DND-41 (cell line): ENCODE measurements at regions not wholly inside any gene's neighbourhood (a gene's known extent, or its start where the extent isn't known, plus 50 kb on each side); places are given as distances from the start of the nearest gene placed in this dataset.

Source experiments
- ATAC-seq: fragments of 200-7000 bp; cut with Tn5 transposase; 3 replicates; pipeline ENCODE4 v1.9.1; 2021; ENCODE audit warnings: low read depth; ENCODE audit not compliant: insufficient read depth
- DNase-seq: peaks from one replicate; pipeline ENCODE4 v3.0.0-alpha.2; 2020
- H2AFZ ChIP-seq: 2 replicates; pipeline ENCODE4 v1.6.0; 2012; ENCODE audit warnings: low read depth, low read length
- H3K27ac ChIP-seq: 2 replicates; pipeline ENCODE4 v1.5.1; 2012; ENCODE audit warnings: low read length, inconsistent platforms
- H3K27me3 ChIP-seq: fragments of 200-600 bp; sonication (generic); 2 replicates; pipeline ENCODE4 v1.6.0; 2012; ENCODE audit warnings: low read length, mild to moderate bottlenecking, inconsistent platforms; ENCODE audit not compliant: insufficient read depth, poor library complexity
- H3K36me3 ChIP-seq: 2 replicates; pipeline ENCODE4 v1.5.1; 2012; ENCODE audit warnings: low read length, inconsistent platforms; ENCODE audit not compliant: insufficient read depth
- H3K4me1 ChIP-seq: 2 replicates; pipeline ENCODE4 v1.5.1; 2012; ENCODE audit warnings: mild to moderate bottlenecking, low read length; ENCODE audit not compliant: insufficient read depth
- H3K4me2 ChIP-seq: 2 replicates; pipeline ENCODE4 v1.6.0; 2012; ENCODE audit warnings: mild to moderate bottlenecking, moderate library complexity, low read length, inconsistent platforms; ENCODE audit not compliant: insufficient read depth
- H3K4me3 ChIP-seq, 2 experiments: fragments of 200-600 bp in 1 of 2; shearing (Covaris generic) in 1 of 2; 2 replicates each; pipeline ENCODE4 v1.5.1; 2012 to 2016; ENCODE audit warnings: inconsistent platforms in 2 of 2, low read length in 2 of 2, mild to moderate bottlenecking in 2 of 2, low read depth in 1 of 2, moderate library complexity in 1 of 2
- H3K79me2 ChIP-seq: 2 replicates; pipeline ENCODE4 v1.6.0; 2012; ENCODE audit warnings: low read length, inconsistent platforms; ENCODE audit not compliant: insufficient read depth
- H3K9ac ChIP-seq: 2 replicates; pipeline ENCODE4 v1.6.0; 2012; ENCODE audit warnings: low read depth, mild to moderate bottlenecking, inconsistent platforms, low read length, moderate library complexity
- H3K9me3 ChIP-seq: 2 replicates; pipeline ENCODE4 v1.5.1; 2012; ENCODE audit warnings: low read length, moderate library complexity, mild to moderate bottlenecking, inconsistent platforms; ENCODE audit not compliant: insufficient read depth, severe bottlenecking
- H4K20me1 ChIP-seq: 2 replicates; pipeline ENCODE4 v1.6.0; 2012; ENCODE audit warnings: low read length; ENCODE audit not compliant: insufficient read depth
- EZH2 ChIP-seq: IDR thresholded peaks from 3 replicates; pipeline ENCODE4 v1.6.1; 2012; ENCODE audit warnings: borderline replicate concordance, low read depth, mild to moderate bottlenecking, moderate library complexity, low read length, inconsistent platforms; ENCODE audit not compliant: severe bottlenecking
- TF ChIP-seq, protein P1 (sequence below): IDR thresholded peaks from 2 replicates; pipeline ENCODE4 v1.5.1; 2012; ENCODE audit warnings: borderline replicate concordance, low read length, moderate library complexity, mild to moderate bottlenecking; ENCODE audit not compliant: poor library complexity, severe bottlenecking; ENCODE audit errors: extremely low read depth

- H4K20me1 ChIP-seq, result no peaks in the 10 kb centered on the region
- H3K4me1 ChIP-seq, result no peaks in the 10 kb centered on the region
- DNase-seq, result no peak
- no peak overlapping the region for H3K4me3 ChIP-seq
- H3K4me2 ChIP-seq, result no peak overlapping the region
- ATAC-seq, result no peak
- no peaks in the 10 kb centered on the region for H3K27me3 ChIP-seq
- H3K36me3 ChIP-seq, result no peaks in the 10 kb centered on the region
- TF ChIP-seq, protein P1, sequence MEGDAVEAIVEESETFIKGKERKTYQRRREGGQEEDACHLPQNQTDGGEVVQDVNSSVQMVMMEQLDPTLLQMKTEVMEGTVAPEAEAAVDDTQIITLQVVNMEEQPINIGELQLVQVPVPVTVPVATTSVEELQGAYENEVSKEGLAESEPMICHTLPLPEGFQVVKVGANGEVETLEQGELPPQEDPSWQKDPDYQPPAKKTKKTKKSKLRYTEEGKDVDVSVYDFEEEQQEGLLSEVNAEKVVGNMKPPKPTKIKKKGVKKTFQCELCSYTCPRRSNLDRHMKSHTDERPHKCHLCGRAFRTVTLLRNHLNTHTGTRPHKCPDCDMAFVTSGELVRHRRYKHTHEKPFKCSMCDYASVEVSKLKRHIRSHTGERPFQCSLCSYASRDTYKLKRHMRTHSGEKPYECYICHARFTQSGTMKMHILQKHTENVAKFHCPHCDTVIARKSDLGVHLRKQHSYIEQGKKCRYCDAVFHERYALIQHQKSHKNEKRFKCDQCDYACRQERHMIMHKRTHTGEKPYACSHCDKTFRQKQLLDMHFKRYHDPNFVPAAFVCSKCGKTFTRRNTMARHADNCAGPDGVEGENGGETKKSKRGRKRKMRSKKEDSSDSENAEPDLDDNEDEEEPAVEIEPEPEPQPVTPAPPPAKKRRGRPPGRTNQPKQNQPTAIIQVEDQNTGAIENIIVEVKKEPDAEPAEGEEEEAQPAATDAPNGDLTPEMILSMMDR, result no peak
- TF ChIP-seq EZH2, result no peak
- no peaks in the 10 kb centered on the region for H3K9me3 ChIP-seq
- no peaks in the 10 kb centered on the region for H3K79me2 ChIP-seq
- H2AFZ ChIP-seq, result no peak overlapping the region
- H3K9ac ChIP-seq, result no peak overlapping the region
- no peak overlapping the region for H3K27ac ChIP-seq
Observed at GRCh38 chr7:47217086-47217485, 364.8 kb downstream of the TNS3 start.

DNA sequence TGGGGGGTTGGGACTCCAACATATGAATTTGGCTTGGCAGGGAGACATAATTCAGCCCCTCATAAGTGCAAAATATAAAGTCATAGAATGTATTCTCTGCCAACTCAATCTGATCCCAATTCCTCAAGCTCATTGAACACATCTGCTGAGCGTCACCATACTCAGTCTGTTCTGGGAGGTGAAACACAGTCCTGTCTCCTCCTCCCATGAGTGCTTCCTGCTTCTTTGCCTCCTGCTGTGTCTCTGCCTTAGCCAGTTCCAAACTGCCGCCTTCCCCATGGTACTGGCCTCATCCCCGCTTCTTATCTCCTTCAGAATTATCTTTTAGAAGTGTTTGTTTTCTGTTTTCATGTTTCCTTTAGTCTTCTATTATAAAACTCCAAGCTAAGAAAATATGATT lies 365.5 kb downstream of the TNS3 start:
- Histone ChIP-seq H3K36me3 (no peaks in the 10 kb centered on the region), H4K20me1 (no peaks in the 10 kb centered on the region), H3K27me3 (no peaks in the 10 kb centered on the region), H3K4me3 (no peak overlapping the region), H2AFZ (no peak overlapping the region), H3K27ac (no peak overlapping the region), H3K9me3 (no peaks in the 10 kb centered on the region), H3K4me2 (no peak overlapping the region), H3K4me1 (no peaks in the 10 kb centered on the region), H3K9ac (no peak overlapping the region), H3K79me2 (no peaks in the 10 kb centered on the region)
- ATAC-seq (no peak), DNase-seq (no peak)
- TF ChIP-seq EZH2, result no peak
- TF ChIP-seq, protein P1, result no peak

DNA sequence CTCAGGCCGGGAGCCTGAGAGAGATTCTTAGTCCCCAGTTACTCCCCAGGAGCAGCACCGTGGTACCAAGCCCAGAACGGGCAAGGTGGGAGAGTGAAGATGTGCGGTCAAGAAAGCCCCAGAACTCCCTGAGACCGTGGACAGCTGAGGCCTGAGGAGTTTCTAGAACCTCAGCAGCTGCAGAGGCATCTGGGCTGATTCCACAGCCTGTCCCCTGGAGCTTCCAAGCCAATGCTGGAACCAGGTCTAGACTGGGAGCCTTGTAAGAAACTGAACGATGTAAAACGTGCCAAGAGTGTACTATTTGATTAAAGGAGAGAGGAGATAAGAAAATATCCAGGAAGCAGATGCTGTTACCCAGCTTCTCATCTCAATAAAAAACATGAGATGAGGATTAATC lies 366.3 kb downstream of the TNS3 start:
- Histone ChIP-seq H3K9ac (no peak overlapping the region), H3K4me3 (no peak overlapping the region), H3K27ac (no peak overlapping the region), H3K9me3 (no peaks in the 10 kb centered on the region), H3K79me2 (no peaks in the 10 kb centered on the region), H3K27me3 (no peaks in the 10 kb centered on the region), H3K36me3 (no peaks in the 10 kb centered on the region), H3K4me2 (no peak overlapping the region), H4K20me1 (no peaks in the 10 kb centered on the region), H2AFZ (no peak overlapping the region), H3K4me1 (no peaks in the 10 kb centered on the region)
- TF ChIP-seq EZH2, result no peak
- TF ChIP-seq, protein P1, result no peak
- DNase-seq (no peak), ATAC-seq (no peak)

- no peak overlapping the region for H3K27ac ChIP-seq
- H3K9me3 ChIP-seq, result no peaks in the 10 kb centered on the region
- H3K4me2 ChIP-seq, result no peak overlapping the region
- H3K79me2 ChIP-seq, result no peaks in the 10 kb centered on the region
- no peaks in the 10 kb centered on the region for H4K20me1 ChIP-seq
- H3K36me3 ChIP-seq, result no peaks in the 10 kb centered on the region
- ATAC-seq (no peak), DNase-seq (no peak)
- H3K9ac ChIP-seq, result no peak overlapping the region
- H2AFZ ChIP-seq, result no peak overlapping the region
- H3K4me1 ChIP-seq, result no peaks in the 10 kb centered on the region
- H3K4me3 ChIP-seq, result no peak overlapping the region
- TF ChIP-seq EZH2, result no peak
- TF ChIP-seq, protein P1, result no peak
- no peaks in the 10 kb centered on the region for H3K27me3 ChIP-seq
Observed at GRCh38 chr7:47215049-47215448, 366.9 kb downstream of the TNS3 start.
